ENCODE measurements at regions not wholly inside any gene's neighbourhood (a gene's known extent, or its start where the extent isn't known, plus 50 kb on each side); places are given as distances from the start of the nearest gene placed in this dataset.
A peak's percentile ranks its signal among the peaks of the same experiment; 100 is the strongest.
"Not testable (repeated sequence)": the region's sequence is repeated elsewhere in the genome, so short reads cannot be mapped to it uniquely, and the experiment has no call there.

GRCh38 chr18:29982218-29982617, 1060.3 kb downstream of the DSC3 start:
- no peak for DNase-seq

GRCh38 chr18:29979881-29980280, 1062.7 kb downstream of the DSC3 start:
- no peak for DNase-seq

- DNase-seq = no peak
These were observed 1072.7 kb downstream of the DSC3 start for GRCh38 chr18:29969876-29970275.

GRCh38 chr18:29962579-29962978, 1080.0 kb downstream of the DSC3 start:
- no peak for DNase-seq

GRCh38 chr18:29960539-29960938, 1082.0 kb downstream of the DSC3 start:
- no peak for DNase-seq

GRCh38 chr18:29930231-29930630, 1112.3 kb downstream of the DSC3 start:
- DNase-seq = no peak

GRCh38 chr18:29928081-29928480, 1114.5 kb downstream of the DSC3 start:
- DNase-seq = no peak

GRCh38 chr18:29925566-29925965, 1117.0 kb downstream of the DSC3 start:
- DNase-seq = no peak

- DNase-seq = no peak
These were observed 1130.2 kb downstream of the DSC3 start for GRCh38 chr18:29912351-29912750.

GRCh38 chr18:29892960-29893558, 1149.5 kb downstream of the DSC3 start:
- DNase-seq = no peak

- no peak for DNase-seq
These were observed 1159.4 kb downstream of the DSC3 start for GRCh38 chr18:29883114-29883513.

- no peak for DNase-seq
These were observed 1159.9 kb downstream of the DSC3 start for GRCh38 chr18:29882620-29883019.

- no peak for DNase-seq
These were observed 1162.8 kb downstream of the DSC3 start for GRCh38 chr18:29879763-29880162.

- peak; percentile 14 for DNase-seq
These were observed 1167.9 kb downstream of the DSC3 start for GRCh38 chr18:29874519-29875098.

GRCh38 chr18:29873211-29873610, 1169.3 kb downstream of the DSC3 start:
- no peak for DNase-seq

- no peak for DNase-seq
These were observed 1171.3 kb downstream of the DSC3 start for GRCh38 chr18:29871246-29871645.

- DNase-seq = no peak
These were observed 1179.7 kb downstream of the DSC3 start for GRCh38 chr18:29862824-29863223.

- DNase-seq = no peak
These were observed 1186.9 kb downstream of the DSC3 start for GRCh38 chr18:29855637-29856036.

- DNase-seq = no peak
These were observed 1189.4 kb downstream of the DSC3 start for GRCh38 chr18:29853126-29853525.

- no peak for DNase-seq
These were observed 1193.4 kb downstream of the DSC3 start for GRCh38 chr18:29849144-29849543.

- DNase-seq = no peak
These were observed 1200.9 kb downstream of the DSC3 start for GRCh38 chr18:29841631-29842030.

GRCh38 chr18:29840089-29840488, 1202.5 kb downstream of the DSC3 start:
- DNase-seq = no peak

- DNase-seq = not testable (repeated sequence)
These were observed 1203.6 kb downstream of the DSC3 start for GRCh38 chr18:29838961-29839360.

- no peak for DNase-seq
These were observed 1204.0 kb downstream of the DSC3 start for GRCh38 chr18:29838556-29838955.

GRCh38 chr18:29823671-29824070, 1218.9 kb downstream of the DSC3 start:
- DNase-seq = no peak

Data from KG1 (cell line).